Type B pancreatic cell (in vitro differentiated cells): ENCODE measurements at regions not wholly inside any gene's neighbourhood (a gene's known extent, or its start where the extent isn't known, plus 50 kb on each side); places are given as distances from the start of the nearest gene placed in this dataset.
A peak's percentile ranks its signal among the peaks of the same experiment; 100 is the strongest.

Source experiments
- DNase-seq: peaks from one replicate; pipeline ENCODE4 v3.0.0; 2021; ENCODE audit warnings: mixed read lengths; ENCODE audit not compliant: unreplicated experiment; ENCODE audit errors: extremely low spot score
- H3K27ac Mint-ChIP-seq: 2 replicates; pipeline ENCODE4 v1.8.0; 2021; ENCODE audit warnings: mild to moderate bottlenecking, mixed read lengths
- H3K27me3 Mint-ChIP-seq: 2 replicates; pipeline ENCODE4 v1.8.0; 2021; ENCODE audit warnings: mixed read lengths
- H3K36me3 Mint-ChIP-seq: 2 replicates; pipeline ENCODE4 v1.8.0; 2021; ENCODE audit warnings: mixed read lengths
- H3K4me1 Mint-ChIP-seq: one replicate; pipeline ENCODE4 v1.8.0; 2021; ENCODE audit warnings: mixed read lengths; ENCODE audit not compliant: unreplicated experiment
- H3K4me3 Mint-ChIP-seq: 2 replicates; pipeline ENCODE4 v1.8.0; 2021; ENCODE audit warnings: mild to moderate bottlenecking, mixed read lengths
- H3K9me3 Mint-ChIP-seq: 2 replicates; pipeline ENCODE4 v1.8.0; 2021; ENCODE audit warnings: mixed read lengths
- CTCF ChIP-seq: fragments of 200-600 bp; sonication (generic); conservative IDR thresholded peaks from 2 replicates; pipeline ENCODE4 v1.5.0; 2021; ENCODE audit warnings: antibody characterized with exemption, mild to moderate bottlenecking

DNA sequence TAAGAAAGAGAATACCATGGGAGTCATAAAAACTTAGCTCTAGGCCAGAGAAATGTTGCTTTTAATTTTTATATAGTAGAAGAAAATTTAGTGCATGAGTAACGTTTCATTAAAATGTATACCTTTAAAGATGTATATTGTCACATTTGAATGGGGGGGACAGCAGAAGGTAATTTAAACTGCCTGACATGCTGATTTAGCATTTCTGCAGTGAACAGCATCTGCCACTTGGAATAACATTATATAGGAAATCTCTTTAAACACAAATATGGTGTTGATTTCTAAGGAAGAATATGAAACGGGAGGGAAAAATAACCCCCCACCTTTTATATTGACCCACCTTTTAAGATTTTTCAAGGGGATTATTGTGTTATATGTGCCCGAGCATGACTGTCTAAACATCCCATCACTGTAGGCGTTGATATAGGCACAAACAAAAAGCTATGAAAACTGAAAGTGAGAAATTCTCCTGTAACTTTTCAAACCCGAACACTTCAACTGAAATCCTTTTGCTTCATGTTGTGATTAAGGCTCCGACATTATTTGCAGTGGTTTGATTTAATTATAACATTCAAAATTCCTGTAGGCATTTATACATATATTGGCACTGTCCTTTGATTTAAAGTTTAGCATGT is 244.7 kb upstream of the CELF2 start:
- DNase-seq: no peak
- Mint-ChIP-seq H3K4me1 (peaks cover 5% of the 10 kb centered on the region), H3K36me3 (no peaks in the 10 kb centered on the region), H3K27me3 (peaks cover 37% of the 10 kb centered on the region), H3K27ac (no peak overlapping the region), H3K9me3 (no peaks in the 10 kb centered on the region), H3K4me3 (no peak overlapping the region)
- TF ChIP-seq CTCF: no peak

DNA sequence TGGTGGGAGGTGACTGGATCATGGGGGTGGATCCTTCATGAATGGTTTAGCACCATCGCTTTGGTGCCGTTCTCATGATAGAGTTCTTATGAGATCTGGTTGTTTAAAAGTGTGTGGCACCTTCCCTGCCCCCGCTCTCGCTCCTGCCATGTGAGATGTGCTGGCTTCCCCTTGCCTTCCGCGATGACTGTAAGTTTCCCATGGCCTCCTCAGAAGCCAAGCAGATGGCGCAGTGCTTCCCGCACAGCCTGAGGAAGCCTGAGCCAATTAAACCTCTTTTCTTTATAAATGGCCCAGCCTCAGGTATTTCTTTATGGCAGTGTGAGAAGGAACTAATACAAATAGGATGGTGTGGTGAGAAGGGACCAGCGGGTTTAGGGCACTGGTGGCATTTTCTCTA is 243.3 kb upstream of the CELF2 start:
- H3K9me3 Mint-ChIP-seq: no peaks in the 10 kb centered on the region
- H3K36me3 Mint-ChIP-seq: no peaks in the 10 kb centered on the region
- H3K27ac Mint-ChIP-seq: no peak overlapping the region
- H3K27me3 Mint-ChIP-seq: peaks cover 33% of the 10 kb centered on the region
- DNase-seq: no peak
- H3K4me1 Mint-ChIP-seq: peaks cover 5% of the 10 kb centered on the region
- no peak for TF ChIP-seq CTCF
- H3K4me3 Mint-ChIP-seq: no peak overlapping the region

DNA sequence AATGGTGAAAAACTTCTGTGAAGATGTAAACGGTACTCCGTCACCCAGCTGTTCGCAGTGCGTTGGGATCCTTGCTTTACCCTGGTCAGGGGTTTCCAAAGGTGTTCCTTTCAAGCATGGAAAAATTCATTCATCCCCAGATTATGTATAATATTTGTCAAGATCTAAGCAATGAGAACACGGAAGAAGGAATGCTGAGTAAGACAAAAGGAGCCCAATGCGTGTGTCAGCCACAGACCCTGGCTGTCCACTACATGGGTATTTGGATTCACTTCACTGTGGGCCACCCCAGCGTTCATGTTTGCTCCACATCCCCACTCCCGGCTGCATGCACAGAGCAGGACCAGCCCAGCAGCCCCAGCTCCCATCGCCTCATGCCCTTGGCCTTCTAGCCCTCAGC is 241.3 kb upstream of the CELF2 start:
- DNase-seq: no peak
- Mint-ChIP-seq H3K9me3 (no peaks in the 10 kb centered on the region), H3K4me3 (no peak overlapping the region), H3K27ac (no peak overlapping the region), H3K27me3 (peaks cover 18% of the 10 kb centered on the region), H3K4me1 (peaks cover 5% of the 10 kb centered on the region), H3K36me3 (no peaks in the 10 kb centered on the region)
- no peak for TF ChIP-seq CTCF

- H3K36me3 Mint-ChIP-seq: no peaks in the 10 kb centered on the region
- peaks cover 5% of the 10 kb centered on the region for H3K4me1 Mint-ChIP-seq
- H3K27ac Mint-ChIP-seq: peak overlapping the region; percentile 2
- peaks cover 12% of the 10 kb centered on the region for H3K27me3 Mint-ChIP-seq
- H3K4me3 Mint-ChIP-seq: no peak overlapping the region
- DNase-seq: no peak
- TF ChIP-seq CTCF: no peak
- no peaks in the 10 kb centered on the region for H3K9me3 Mint-ChIP-seq
These were observed 240.4 kb upstream of the CELF2 start for GRCh38 chr10:10777279-10777678.

DNA sequence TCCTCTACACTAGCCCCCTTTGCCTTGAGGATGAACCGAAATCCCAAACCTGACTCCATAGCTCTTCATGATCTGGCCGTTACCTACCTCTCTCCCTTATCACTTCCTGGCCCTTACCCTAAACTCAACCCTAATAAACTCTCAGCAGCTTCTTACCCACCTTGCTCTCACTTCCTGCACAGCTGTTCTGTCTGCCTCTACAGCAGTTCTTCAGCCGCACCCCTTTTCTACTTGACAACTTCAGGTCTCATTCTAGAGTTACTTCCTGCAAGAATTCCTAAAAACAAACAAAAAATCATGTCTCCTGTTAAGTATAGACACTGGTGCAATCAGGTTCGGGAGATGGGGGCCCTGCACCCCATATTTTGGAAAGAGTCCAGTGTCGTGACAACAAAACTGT is 239.9 kb upstream of the CELF2 start:
- Mint-ChIP-seq H3K4me1 (peaks cover 5% of the 10 kb centered on the region), H3K9me3 (no peaks in the 10 kb centered on the region), H3K36me3 (no peaks in the 10 kb centered on the region), H3K4me3 (no peak overlapping the region), H3K27me3 (peaks cover 12% of the 10 kb centered on the region), H3K27ac (peak overlapping the region; percentile 2)
- TF ChIP-seq CTCF: no peak
- DNase-seq: no peak

DNA sequence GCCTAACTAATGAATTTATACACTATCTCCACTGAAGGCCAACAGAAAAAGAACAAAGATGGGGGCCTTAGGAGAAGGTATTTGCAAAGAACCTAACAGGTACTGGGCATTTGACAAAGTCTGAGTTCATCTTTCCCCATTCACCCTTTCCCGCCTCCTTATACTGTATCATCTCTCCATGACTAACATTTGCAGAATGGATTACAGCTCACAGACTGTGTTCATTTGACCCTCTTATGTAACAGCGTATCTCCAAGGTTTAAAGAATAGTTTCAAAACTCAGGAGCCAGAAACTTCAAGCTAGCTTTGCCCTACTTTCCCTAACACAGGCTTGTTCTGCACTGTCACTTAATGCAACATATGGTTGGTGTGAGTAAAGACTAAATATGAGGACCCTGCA is 238.7 kb upstream of the CELF2 start:
- H3K27ac Mint-ChIP-seq: no peak overlapping the region
- DNase-seq: no peak
- TF ChIP-seq CTCF: no peak
- H3K27me3 Mint-ChIP-seq: peaks cover 12% of the 10 kb centered on the region
- no peak overlapping the region for H3K4me3 Mint-ChIP-seq
- H3K36me3 Mint-ChIP-seq: no peaks in the 10 kb centered on the region
- peaks cover 5% of the 10 kb centered on the region for H3K4me1 Mint-ChIP-seq
- no peaks in the 10 kb centered on the region for H3K9me3 Mint-ChIP-seq
